ENCODE measurements at regions not wholly inside any gene's neighbourhood (a gene's known extent, or its start where the extent isn't known, plus 50 kb on each side); places are given as distances from the start of the nearest gene placed in this dataset.

- TF ChIP-seq POLR2A (IDR thresholded peaks at IDR 0.05) (no peak), CTCF (IDR thresholded peaks at IDR 0.05 in 4 of 5, conservative IDR thresholded peaks at IDR 0.05 in 1 of 5) (no peak)
These were observed 129.0 kb upstream of the REG3G start for GRCh38 chr2:78896536-78896935.
